ENCODE measurements at regions not wholly inside any gene's neighbourhood (a gene's known extent, or its start where the extent isn't known, plus 50 kb on each side); places are given as distances from the start of the nearest gene placed in this dataset.

DNA sequence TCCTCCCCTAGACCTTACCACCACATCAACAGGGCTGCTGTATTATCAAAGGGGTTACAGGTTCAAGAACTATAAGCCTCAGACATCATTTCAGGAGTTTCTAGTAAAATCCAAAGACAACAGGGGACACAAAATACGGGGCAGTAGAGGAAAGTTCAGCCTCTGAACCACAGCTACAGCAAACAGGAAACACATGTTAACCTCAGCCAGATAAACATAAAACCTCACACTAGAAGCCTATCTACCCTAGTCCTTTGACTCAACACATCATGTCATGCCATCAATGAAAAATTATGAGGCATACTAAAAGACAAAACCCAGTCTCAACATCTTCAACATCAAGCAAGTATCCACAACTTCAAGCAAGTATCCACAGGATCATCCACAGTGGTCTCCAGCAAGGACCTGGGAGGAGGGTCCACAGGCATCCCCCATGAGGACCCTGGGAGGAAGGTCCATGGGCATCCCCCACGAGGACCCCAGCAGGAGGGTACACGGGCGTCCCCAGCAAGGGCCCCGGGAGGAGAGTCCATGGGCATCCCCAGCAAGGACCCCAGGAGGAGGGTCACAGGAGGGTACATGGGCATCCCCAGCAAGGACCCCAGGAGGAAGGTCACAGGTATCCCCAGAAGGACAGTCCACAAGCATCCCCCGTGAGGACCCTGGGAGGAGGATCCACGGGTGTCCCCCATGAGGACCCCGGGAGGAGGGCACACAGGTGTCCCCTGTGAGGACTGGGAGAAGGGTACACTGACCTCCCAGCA is 440.0 kb downstream of the MATN1 start:
- no peak for TF ChIP-seq POLR2A (IDR thresholded peaks at IDR 0.05; ENCODE audit: extremely low read depth, insufficient read length)
- TF ChIP-seq, protein P1, sequence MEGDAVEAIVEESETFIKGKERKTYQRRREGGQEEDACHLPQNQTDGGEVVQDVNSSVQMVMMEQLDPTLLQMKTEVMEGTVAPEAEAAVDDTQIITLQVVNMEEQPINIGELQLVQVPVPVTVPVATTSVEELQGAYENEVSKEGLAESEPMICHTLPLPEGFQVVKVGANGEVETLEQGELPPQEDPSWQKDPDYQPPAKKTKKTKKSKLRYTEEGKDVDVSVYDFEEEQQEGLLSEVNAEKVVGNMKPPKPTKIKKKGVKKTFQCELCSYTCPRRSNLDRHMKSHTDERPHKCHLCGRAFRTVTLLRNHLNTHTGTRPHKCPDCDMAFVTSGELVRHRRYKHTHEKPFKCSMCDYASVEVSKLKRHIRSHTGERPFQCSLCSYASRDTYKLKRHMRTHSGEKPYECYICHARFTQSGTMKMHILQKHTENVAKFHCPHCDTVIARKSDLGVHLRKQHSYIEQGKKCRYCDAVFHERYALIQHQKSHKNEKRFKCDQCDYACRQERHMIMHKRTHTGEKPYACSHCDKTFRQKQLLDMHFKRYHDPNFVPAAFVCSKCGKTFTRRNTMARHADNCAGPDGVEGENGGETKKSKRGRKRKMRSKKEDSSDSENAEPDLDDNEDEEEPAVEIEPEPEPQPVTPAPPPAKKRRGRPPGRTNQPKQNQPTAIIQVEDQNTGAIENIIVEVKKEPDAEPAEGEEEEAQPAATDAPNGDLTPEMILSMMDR (IDR thresholded peaks at IDR 0.05; ENCODE audit: low read depth, low read length) = no peak
- TF ChIP-seq MYC (IDR thresholded peaks at IDR 0.05; ENCODE audit: low read depth, low read length) = no peak

Measured in NB4 (cell line).